Astrocyte (in vitro differentiated cells and primary cell): ENCODE measurements at regions not wholly inside any gene's neighbourhood (a gene's known extent, or its start where the extent isn't known, plus 50 kb on each side); places are given as distances from the start of the nearest gene placed in this dataset.
"Not testable (repeated sequence)": the region's sequence is repeated elsewhere in the genome, so short reads cannot be mapped to it uniquely, and the experiment has no call there.

Experiments used
- EZH2 ChIP-seq: IDR thresholded peaks from 2 replicates; pipeline ENCODE4 v1.6.1; 2012; ENCODE audit warnings: mild to moderate bottlenecking, low read length, inconsistent platforms; ENCODE audit not compliant: insufficient read depth
- TF ChIP-seq, protein P1 (sequence below): IDR thresholded peaks from 2 replicates; pipeline ENCODE4 v1.5.1; 2011; ENCODE audit warnings: low read depth, mild to moderate bottlenecking, inconsistent platforms, low read length, moderate library complexity; ENCODE audit not compliant: insufficient read depth

DNA sequence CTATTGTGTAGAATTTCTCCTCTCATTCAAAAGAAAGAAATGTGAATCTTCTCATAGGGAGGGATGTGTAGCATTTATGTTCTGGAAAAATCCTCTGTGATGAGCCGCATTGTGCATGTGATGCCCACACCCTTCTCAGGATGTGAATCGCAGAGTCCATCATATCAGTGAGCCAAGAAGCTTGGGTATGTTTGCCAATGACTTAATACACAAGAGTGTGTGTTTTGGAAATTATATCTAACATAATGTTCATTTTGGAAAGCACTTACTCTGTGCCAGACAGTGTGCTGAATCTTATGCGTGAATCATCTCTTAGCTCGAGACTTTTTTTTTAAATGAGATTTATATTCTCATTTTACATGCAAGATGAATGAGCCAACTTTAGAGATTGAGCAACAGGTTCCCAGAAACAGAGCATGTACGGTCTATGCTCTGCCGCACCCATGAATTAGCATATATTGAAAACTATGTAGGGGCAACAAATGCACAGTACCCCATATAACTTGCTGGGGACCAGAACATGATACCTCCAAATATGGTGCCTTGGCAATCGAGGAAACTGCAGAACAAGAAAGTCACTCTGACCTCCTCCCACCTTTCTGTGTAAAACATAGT lies 418.4 kb upstream of the SPATA31A3 start:
- TF ChIP-seq, protein P1, sequence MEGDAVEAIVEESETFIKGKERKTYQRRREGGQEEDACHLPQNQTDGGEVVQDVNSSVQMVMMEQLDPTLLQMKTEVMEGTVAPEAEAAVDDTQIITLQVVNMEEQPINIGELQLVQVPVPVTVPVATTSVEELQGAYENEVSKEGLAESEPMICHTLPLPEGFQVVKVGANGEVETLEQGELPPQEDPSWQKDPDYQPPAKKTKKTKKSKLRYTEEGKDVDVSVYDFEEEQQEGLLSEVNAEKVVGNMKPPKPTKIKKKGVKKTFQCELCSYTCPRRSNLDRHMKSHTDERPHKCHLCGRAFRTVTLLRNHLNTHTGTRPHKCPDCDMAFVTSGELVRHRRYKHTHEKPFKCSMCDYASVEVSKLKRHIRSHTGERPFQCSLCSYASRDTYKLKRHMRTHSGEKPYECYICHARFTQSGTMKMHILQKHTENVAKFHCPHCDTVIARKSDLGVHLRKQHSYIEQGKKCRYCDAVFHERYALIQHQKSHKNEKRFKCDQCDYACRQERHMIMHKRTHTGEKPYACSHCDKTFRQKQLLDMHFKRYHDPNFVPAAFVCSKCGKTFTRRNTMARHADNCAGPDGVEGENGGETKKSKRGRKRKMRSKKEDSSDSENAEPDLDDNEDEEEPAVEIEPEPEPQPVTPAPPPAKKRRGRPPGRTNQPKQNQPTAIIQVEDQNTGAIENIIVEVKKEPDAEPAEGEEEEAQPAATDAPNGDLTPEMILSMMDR: not testable (repeated sequence)
- TF ChIP-seq EZH2: not testable (repeated sequence)
